WTC11 (cell line): ENCODE measurements at regions not wholly inside any gene's neighbourhood (a gene's known extent, or its start where the extent isn't known, plus 50 kb on each side); places are given as distances from the start of the nearest gene placed in this dataset.

Experiments used
- ATAC-seq: fragments of 200-7000 bp; cut with Tn5 transposase; 2 replicates; pipeline ENCODE4 v1.10.0; 2021; ENCODE audit warnings: mild to moderate bottlenecking, moderate library complexity
- CTCF ChIA-PET: fragments of 300-600 bp; sonication (Branson Sonifier 250); formaldehyde crosslinking; loops from one replicate; lab custom pipeline; 2021; ENCODE audit warnings: antibody characterized with exemption; lab: Charles Lee
- POLR2A ChIA-PET: fragments of 350-600 bp; sonication (Branson Sonifier 250); formaldehyde crosslinking; loops from one replicate; lab custom pipeline; 2021; ENCODE audit warnings: antibody characterized with exemption; lab: Charles Lee
- DNase-seq: peaks from one replicate; pipeline ENCODE4 v3.0.0; 2021; ENCODE audit warnings: low spot score
- H3K27ac Mint-ChIP-seq: 2 replicates; pipeline ENCODE4 v1.8.0; 2021; ENCODE audit warnings: mixed read lengths
- H3K27me3 Mint-ChIP-seq: 2 replicates; pipeline ENCODE4 v1.8.0; 2021; ENCODE audit warnings: low read depth, mild to moderate bottlenecking, moderate library complexity, mixed read lengths
- H3K36me3 Mint-ChIP-seq: 2 replicates; pipeline ENCODE4 v1.8.0; 2021; ENCODE audit warnings: mixed read lengths
- H3K4me1 Mint-ChIP-seq: 2 replicates; pipeline ENCODE4 v1.8.0; 2022; ENCODE audit warnings: mixed read lengths
- H3K4me3 Mint-ChIP-seq: 2 replicates; pipeline ENCODE4 v1.8.0; 2021; ENCODE audit warnings: mild to moderate bottlenecking, moderate library complexity, mixed read lengths
- H3K9me3 Mint-ChIP-seq: 2 replicates; pipeline ENCODE4 v1.8.0; 2021; ENCODE audit warnings: mixed read lengths
- CREB1 ChIP-seq: sonication (generic); formaldehyde crosslinking; IDR thresholded peaks from 2 replicates; pipeline ENCODE4 v1.8.0; 2023; ENCODE audit warnings: mild to moderate bottlenecking, missing genetic modification reagents
- E2F5 ChIP-seq: sonication (generic); formaldehyde crosslinking; IDR thresholded peaks from 2 replicates; pipeline ENCODE4 v1.8.1; 2022; ENCODE audit warnings: mild to moderate bottlenecking, moderate library complexity, missing genetic modification reagents
- ELF4 ChIP-seq: sonication (generic); formaldehyde crosslinking; IDR thresholded peaks from 2 replicates; pipeline ENCODE4 v1.8.1; 2022; ENCODE audit warnings: low read depth, mild to moderate bottlenecking, moderate library complexity, missing genetic modification reagents
- EMX1 ChIP-seq: fragments of 250-450 bp; sonication (Bioruptor Pico); IDR thresholded peaks from 2 replicates; pipeline ENCODE4 v1.8.0; 2021; ENCODE audit warnings: mild to moderate bottlenecking
- ESRRA ChIP-seq: sonication (generic); formaldehyde crosslinking; IDR thresholded peaks from 2 replicates; pipeline ENCODE4 v1.8.1; 2022; ENCODE audit warnings: mild to moderate bottlenecking, missing genetic modification reagents, borderline replicate concordance
- GABPB1 ChIP-seq: sonication (generic); formaldehyde crosslinking; IDR thresholded peaks from 2 replicates; pipeline ENCODE4 v1.8.1; 2023; ENCODE audit warnings: mild to moderate bottlenecking, missing genetic modification reagents
- GRHL2 ChIP-seq: fragments of 250-450 bp; sonication (Bioruptor Pico); IDR thresholded peaks from 2 replicates; pipeline ENCODE4 v1.8.0; 2022; ENCODE audit warnings: mild to moderate bottlenecking, moderate library complexity; ENCODE audit not compliant: insufficient replicate concordance, severe bottlenecking
- GTF2I ChIP-seq: fragments of 250-450 bp; sonication (Bioruptor Pico); conservative IDR thresholded peaks from 2 replicates; pipeline ENCODE4 v1.4.0; 2021; ENCODE audit warnings: mild to moderate bottlenecking
- HMGA2 ChIP-seq: fragments of 250-450 bp; sonication (Bioruptor Pico); IDR thresholded peaks from 2 replicates; pipeline ENCODE4 v1.4.0; 2021; ENCODE audit warnings: mild to moderate bottlenecking, moderate library complexity
- IRF2 ChIP-seq: sonication (generic); formaldehyde crosslinking; IDR thresholded peaks from 2 replicates; pipeline ENCODE4 v1.8.0; 2022; ENCODE audit warnings: low read depth, missing genetic modification reagents, borderline replicate concordance
- KAT7 ChIP-seq: sonication (generic); formaldehyde crosslinking; IDR thresholded peaks from 2 replicates; pipeline ENCODE4 v1.8.1; 2023; ENCODE audit warnings: missing genetic modification reagents, mild to moderate bottlenecking, borderline replicate concordance
- MYBL2 ChIP-seq: sonication (generic); formaldehyde crosslinking; IDR thresholded peaks from 2 replicates; pipeline ENCODE4 v1.8.1; 2023; ENCODE audit warnings: mild to moderate bottlenecking, moderate library complexity, missing genetic modification reagents
- NFYB ChIP-seq: sonication (generic); formaldehyde crosslinking; conservative IDR thresholded peaks from 2 replicates; pipeline ENCODE4 v1.8.0; 2022; ENCODE audit warnings: low read depth, missing genetic modification reagents
- NR1H2 ChIP-seq: sonication (generic); formaldehyde crosslinking; IDR thresholded peaks from 2 replicates; pipeline ENCODE4 v1.9.0; 2021; ENCODE audit warnings: mild to moderate bottlenecking, moderate library complexity, missing genetic modification reagents
- RELA ChIP-seq: sonication (generic); formaldehyde crosslinking; IDR thresholded peaks from 2 replicates; pipeline ENCODE4 v1.8.1; 2022; ENCODE audit warnings: missing genetic modification reagents, mild to moderate bottlenecking, borderline replicate concordance
- RORB ChIP-seq: fragments of 250-450 bp; sonication (Bioruptor Pico); IDR thresholded peaks from 2 replicates; pipeline ENCODE4 v1.9.0; 2021; ENCODE audit warnings: mild to moderate bottlenecking
- SOX15 ChIP-seq: fragments of 250-450 bp; sonication (Bioruptor Pico); IDR thresholded peaks from 2 replicates; pipeline ENCODE4 v1.9.0; 2021; ENCODE audit warnings: mild to moderate bottlenecking
- TP53 ChIP-seq: sonication (generic); formaldehyde crosslinking; IDR thresholded peaks from 2 replicates; pipeline ENCODE4 v1.8.1; 2023; ENCODE audit warnings: mild to moderate bottlenecking, missing genetic modification reagents
- ZBTB21 ChIP-seq: sonication (generic); formaldehyde crosslinking; IDR thresholded peaks from 2 replicates; pipeline ENCODE4 v1.8.1; 2023; ENCODE audit warnings: mild to moderate bottlenecking, missing genetic modification reagents, borderline replicate concordance
- ZNF232 ChIP-seq: sonication (generic); formaldehyde crosslinking; IDR thresholded peaks from 2 replicates; pipeline ENCODE4 v1.8.0; 2022; ENCODE audit warnings: mild to moderate bottlenecking, missing genetic modification reagents
- ZNF396 ChIP-seq: fragments of 250-450 bp; sonication (Bioruptor Pico); IDR thresholded peaks from 2 replicates; pipeline ENCODE4 v1.8.0; 2021; ENCODE audit warnings: mild to moderate bottlenecking, moderate library complexity, borderline replicate concordance
- TF ChIP-seq, protein P1 (sequence below): sonication (generic); formaldehyde crosslinking; IDR thresholded peaks from 2 replicates; pipeline ENCODE4 v1.8.0; 2023; ENCODE audit warnings: mild to moderate bottlenecking, missing genetic modification reagents
- TF ChIP-seq, protein P2 (sequence below): sonication (generic); formaldehyde crosslinking; IDR thresholded peaks from 2 replicates; pipeline ENCODE4 v1.8.0; 2022; ENCODE audit warnings: mild to moderate bottlenecking, missing genetic modification reagents

DNA sequence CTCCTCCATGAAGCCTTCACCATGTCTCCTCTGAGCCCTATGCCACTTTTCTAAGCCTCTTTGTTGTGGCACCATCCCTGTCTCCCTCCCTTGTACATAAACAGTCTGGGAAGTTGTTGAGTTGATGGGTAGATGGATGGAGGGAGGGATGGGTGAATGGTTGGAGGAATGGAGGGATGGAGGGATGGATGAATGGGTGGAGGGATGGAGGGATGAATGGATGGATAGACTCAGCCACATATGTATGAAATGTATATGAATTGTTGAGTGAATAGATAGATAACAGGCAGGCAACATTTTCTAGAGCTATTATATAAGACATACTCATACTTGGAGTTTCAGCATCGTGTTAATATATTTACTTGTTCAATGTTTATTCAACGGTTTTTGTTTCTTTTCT is 58.3 kb upstream of the HES1 start (continued):
- TF ChIP-seq ELF4 (no peak), NR1H2 (CRISPR knock-in tag) (no peak), MYBL2 (no peak), SOX15 (CRISPR knock-in tag) (no peak), CREB1 (no peak)
- TF ChIP-seq, all 79 proteins: peak for 0

DNA sequence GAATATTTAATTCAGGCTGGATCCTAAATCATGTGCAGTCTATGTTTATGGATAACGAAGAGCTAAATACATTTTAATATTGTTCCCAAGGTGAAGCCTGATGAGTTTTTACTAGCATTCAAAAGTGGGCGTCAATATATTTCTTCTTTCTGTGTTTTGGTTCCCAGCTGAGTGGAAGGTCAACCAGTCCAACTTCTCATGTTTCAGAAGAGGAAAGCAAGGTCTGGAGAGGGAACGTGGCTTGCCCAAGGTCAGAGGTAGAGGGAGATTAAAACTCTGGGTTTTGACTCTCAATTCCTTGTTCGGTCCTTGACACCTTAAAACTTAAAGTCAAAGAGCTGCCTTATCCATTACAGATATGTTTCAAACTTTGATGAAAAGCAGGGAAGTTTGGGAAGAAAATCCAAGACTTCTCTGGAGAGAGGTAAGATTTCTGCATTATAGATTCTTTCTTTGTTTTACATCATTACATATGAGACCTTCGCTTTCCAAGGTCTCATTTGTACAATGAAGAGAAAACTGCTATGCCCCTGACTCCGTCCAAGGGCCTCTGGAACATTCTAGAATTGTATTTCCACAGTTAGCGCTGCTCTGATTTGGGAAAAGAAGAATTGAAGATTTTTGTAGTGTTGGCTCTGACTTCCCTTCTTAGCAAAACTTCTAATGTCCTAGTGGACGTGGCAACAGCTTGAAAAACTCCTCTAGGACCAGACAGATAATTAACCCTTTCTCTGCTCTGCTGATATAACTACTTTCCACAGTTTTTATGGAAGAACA is 57.7 kb upstream of the HES1 start:
- Mint-ChIP-seq H3K9me3 (no peaks in the 10 kb centered on the region), H3K27me3 (peaks cover 3% of the 10 kb centered on the region; the same call in 1 of the 2 replicates), H3K27ac (no peak overlapping the region), H3K4me1 (peaks cover 30% of the 10 kb centered on the region), H3K36me3 (no peaks in the 10 kb centered on the region), H3K4me3 (no peak overlapping the region)
- ChIA-PET CTCF (no interaction called here), POLR2A (interaction anchor here (0.6 kb wide), 1 partner anchor 206 kb away, joined by 4 read pairs; no protein-coding TSS in a partner anchor)
- DNase-seq: no peak
- TF ChIP-seq HMGA2 (CRISPR knock-in tag) (no peak), GRHL2 (CRISPR knock-in tag) (no peak), GABPB1 (no peak), RELA (CRISPR knock-in tag) (no peak), IRF2 (CRISPR knock-in tag) (no peak), ESRRA (no peak), GTF2I (CRISPR knock-in tag) (no peak), RORB (CRISPR knock-in tag) (no peak), ZNF232 (CRISPR knock-in tag) (no peak), ZNF396 (CRISPR knock-in tag) (no peak), EMX1 (CRISPR knock-in tag) (no peak), E2F5 (CRISPR knock-in tag) (no peak), ZBTB21 (CRISPR knock-in tag) (no peak), NFYB (CRISPR knock-in tag) (no peak), KAT7 (CRISPR knock-in tag) (no peak), TP53 (CRISPR knock-in tag) (no peak), CREB1 (no peak)
- TF ChIP-seq, protein P1, sequence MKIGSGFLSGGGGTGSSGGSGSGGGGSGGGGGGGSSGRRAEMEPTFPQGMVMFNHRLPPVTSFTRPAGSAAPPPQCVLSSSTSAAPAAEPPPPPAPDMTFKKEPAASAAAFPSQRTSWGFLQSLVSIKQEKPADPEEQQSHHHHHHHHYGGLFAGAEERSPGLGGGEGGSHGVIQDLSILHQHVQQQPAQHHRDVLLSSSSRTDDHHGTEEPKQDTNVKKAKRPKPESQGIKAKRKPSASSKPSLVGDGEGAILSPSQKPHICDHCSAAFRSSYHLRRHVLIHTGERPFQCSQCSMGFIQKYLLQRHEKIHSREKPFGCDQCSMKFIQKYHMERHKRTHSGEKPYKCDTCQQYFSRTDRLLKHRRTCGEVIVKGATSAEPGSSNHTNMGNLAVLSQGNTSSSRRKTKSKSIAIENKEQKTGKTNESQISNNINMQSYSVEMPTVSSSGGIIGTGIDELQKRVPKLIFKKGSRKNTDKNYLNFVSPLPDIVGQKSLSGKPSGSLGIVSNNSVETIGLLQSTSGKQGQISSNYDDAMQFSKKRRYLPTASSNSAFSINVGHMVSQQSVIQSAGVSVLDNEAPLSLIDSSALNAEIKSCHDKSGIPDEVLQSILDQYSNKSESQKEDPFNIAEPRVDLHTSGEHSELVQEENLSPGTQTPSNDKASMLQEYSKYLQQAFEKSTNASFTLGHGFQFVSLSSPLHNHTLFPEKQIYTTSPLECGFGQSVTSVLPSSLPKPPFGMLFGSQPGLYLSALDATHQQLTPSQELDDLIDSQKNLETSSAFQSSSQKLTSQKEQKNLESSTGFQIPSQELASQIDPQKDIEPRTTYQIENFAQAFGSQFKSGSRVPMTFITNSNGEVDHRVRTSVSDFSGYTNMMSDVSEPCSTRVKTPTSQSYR (CRISPR knock-in tag): no peak
- TF ChIP-seq, protein P2, sequence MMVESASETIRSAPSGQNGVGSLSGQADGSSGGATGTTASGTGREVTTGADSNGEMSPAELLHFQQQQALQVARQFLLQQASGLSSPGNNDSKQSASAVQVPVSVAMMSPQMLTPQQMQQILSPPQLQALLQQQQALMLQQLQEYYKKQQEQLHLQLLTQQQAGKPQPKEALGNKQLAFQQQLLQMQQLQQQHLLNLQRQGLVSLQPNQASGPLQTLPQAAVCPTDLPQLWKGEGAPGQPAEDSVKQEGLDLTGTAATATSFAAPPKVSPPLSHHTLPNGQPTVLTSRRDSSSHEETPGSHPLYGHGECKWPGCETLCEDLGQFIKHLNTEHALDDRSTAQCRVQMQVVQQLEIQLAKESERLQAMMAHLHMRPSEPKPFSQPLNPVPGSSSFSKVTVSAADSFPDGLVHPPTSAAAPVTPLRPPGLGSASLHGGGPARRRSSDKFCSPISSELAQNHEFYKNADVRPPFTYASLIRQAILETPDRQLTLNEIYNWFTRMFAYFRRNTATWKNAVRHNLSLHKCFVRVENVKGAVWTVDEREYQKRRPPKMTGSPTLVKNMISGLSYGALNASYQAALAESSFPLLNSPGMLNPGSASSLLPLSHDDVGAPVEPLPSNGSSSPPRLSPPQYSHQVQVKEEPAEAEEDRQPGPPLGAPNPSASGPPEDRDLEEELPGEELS (CRISPR knock-in tag): no peak
- no peak for ATAC-seq
